PC-3 (cell line): ENCODE measurements at regions not wholly inside any gene's neighbourhood (a gene's known extent, or its start where the extent isn't known, plus 50 kb on each side); places are given as distances from the start of the nearest gene placed in this dataset.

Experiments
- ATAC-seq: fragments of 200-7000 bp; cut with Tn5 transposase; 2 replicates; pipeline ENCODE4 v1.9.1; 2020; ENCODE audit warnings: mild to moderate bottlenecking, moderate library complexity
- BruUV-seq: library from RNA; stranded (reverse); fragments of 400-500 nt; replicated peaks from 2 replicates; lab custom pipeline; 2021; lab: Mats Ljungman, UMichigan
- CTCF ChIA-PET: fragments of 300-600 bp; sonication (Branson Sonifier 250); formaldehyde crosslinking; loops from one replicate; lab custom pipeline; 2022; ENCODE audit warnings: antibody characterized with exemption; lab: Charles Lee
- POLR2A ChIA-PET: fragments of 300-600 bp; sonication (Branson Sonifier 250); formaldehyde crosslinking; loops from one replicate; lab custom pipeline; 2022; ENCODE audit warnings: antibody characterized with exemption; ENCODE audit not compliant: unreplicated experiment; lab: Charles Lee
- DNase-seq: peaks from one replicate; pipeline ENCODE4 v3.0.0-alpha.2; 2015
- H2AFZ ChIP-seq: fragments of 300-600 bp; sonication (generic); 2 replicates; pipeline ENCODE4 v1.6.0; 2016; ENCODE audit warnings: antibody characterized with exemption, low read length
- H3F3A ChIP-seq: fragments of 300-600 bp; sonication (generic); one replicate; pipeline ENCODE4 v1.6.0; 2017; ENCODE audit warnings: antibody characterized with exemption, low read length, control low read depth, mild to moderate bottlenecking; ENCODE audit not compliant: unreplicated experiment
- H3K27ac ChIP-seq: fragments of 300-600 bp; sonication (generic); 2 replicates; pipeline ENCODE4 v1.5.1; 2016; ENCODE audit warnings: mild to moderate bottlenecking, low read length
- H3K27me3 ChIP-seq: fragments of 300-600 bp; sonication (generic); 2 replicates; pipeline ENCODE4 v1.6.1; 2016; ENCODE audit warnings: low read length, mixed read lengths
- H3K36me3 ChIP-seq: fragments of 300-600 bp; sonication (generic); 2 replicates; pipeline ENCODE4 v1.6.1; 2016; ENCODE audit warnings: low read depth, mixed run types, low read length, mixed read lengths
- H3K4me1 ChIP-seq: fragments of 300-600 bp; sonication (generic); 2 replicates; pipeline ENCODE4 v1.5.1; 2016; ENCODE audit warnings: low read length; ENCODE audit not compliant: insufficient read depth
- H3K4me2 ChIP-seq: fragments of 300-600 bp; sonication (generic); 2 replicates; pipeline ENCODE4 v1.6.0; 2016; ENCODE audit warnings: low read length
- H3K4me3 ChIP-seq: fragments of 300-600 bp; sonication (generic); 2 replicates; pipeline ENCODE4 v1.5.1; 2016; ENCODE audit warnings: mild to moderate bottlenecking, low read length, mixed read lengths
- H3K79me2 ChIP-seq: fragments of 300-600 bp; sonication (generic); 2 replicates; pipeline ENCODE4 v1.6.1; 2017; ENCODE audit warnings: low read length, mixed read lengths
- H3K9ac ChIP-seq: fragments of 300-600 bp; sonication (generic); 2 replicates; pipeline ENCODE4 v1.6.0; 2016; ENCODE audit warnings: mild to moderate bottlenecking, low read length
- H3K9me2 ChIP-seq: fragments of 300-600 bp; sonication (generic); replicated peaks from 2 replicates; pipeline ENCODE4 v1.6.1; 2016; ENCODE audit warnings: mixed run types, low read length, mixed read lengths
- H3K9me3 ChIP-seq: fragments of 300-600 bp; sonication (generic); 2 replicates; pipeline ENCODE4 v1.6.1; 2016; ENCODE audit warnings: low read length, mixed read lengths
- H4K20me1 ChIP-seq: fragments of 300-600 bp; sonication (generic); 2 replicates; pipeline ENCODE4 v1.6.1; 2016; ENCODE audit warnings: low read length, mixed read lengths
- CTCF ChIP-seq: fragments of 300-600 bp; sonication (generic); conservative IDR thresholded peaks from 2 replicates; pipeline ENCODE4 v1.5.1; 2017; ENCODE audit warnings: antibody characterized with exemption, low read depth, mild to moderate bottlenecking, low read length
- EZH2 ChIP-seq: fragments of 300-600 bp; sonication (generic); IDR thresholded peaks from one replicate; pipeline ENCODE4 v1.6.1; 2017; ENCODE audit warnings: antibody characterized with exemption, mild to moderate bottlenecking, low read length; ENCODE audit not compliant: unreplicated experiment
- EZH2phosphoT487 ChIP-seq: fragments of 300-600 bp; sonication (generic); IDR thresholded peaks from 2 replicates; pipeline ENCODE4 v1.6.1; 2018; ENCODE audit warnings: mild to moderate bottlenecking, antibody characterized with exemption, low read length, borderline replicate concordance
- intact Hi-C: fragments of 100-400 bp; cut with micrococcal nuclease; formaldehyde crosslinking; loops from 2 replicates; pipeline ENCODE4 v1.9.0; 2023

GRCh38 chr3:187970106-187970505, 183.9 kb upstream of the LPP start:
- Histone ChIP-seq H3K27ac (no peak overlapping the region), H3F3A (no peaks in the 10 kb centered on the region), H3K79me2 (no peaks in the 10 kb centered on the region), H3K9ac (no peak overlapping the region), H3K4me3 (no peak overlapping the region), H3K4me1 (peaks cover 11% of the 10 kb centered on the region), H4K20me1 (no peaks in the 10 kb centered on the region), H3K9me2 (no peaks in the 10 kb centered on the region), H3K4me2 (no peak overlapping the region), H3K27me3 (no peaks in the 10 kb centered on the region), H3K9me3 (no peaks in the 10 kb centered on the region), H3K36me3 (no peaks in the 10 kb centered on the region), H2AFZ (no peak overlapping the region)
- ChIA-PET CTCF (no interaction called here), POLR2A (no interaction called here)
- DNase-seq, result no peak
- no peak for TF ChIP-seq EZH2
- TF ChIP-seq EZH2phosphoT487, result no peak
- TF ChIP-seq CTCF, result no peak
- intact Hi-C loops, result no loop called here
- no peak for ATAC-seq
- BruUV-seq, result no TSS peak

DNA sequence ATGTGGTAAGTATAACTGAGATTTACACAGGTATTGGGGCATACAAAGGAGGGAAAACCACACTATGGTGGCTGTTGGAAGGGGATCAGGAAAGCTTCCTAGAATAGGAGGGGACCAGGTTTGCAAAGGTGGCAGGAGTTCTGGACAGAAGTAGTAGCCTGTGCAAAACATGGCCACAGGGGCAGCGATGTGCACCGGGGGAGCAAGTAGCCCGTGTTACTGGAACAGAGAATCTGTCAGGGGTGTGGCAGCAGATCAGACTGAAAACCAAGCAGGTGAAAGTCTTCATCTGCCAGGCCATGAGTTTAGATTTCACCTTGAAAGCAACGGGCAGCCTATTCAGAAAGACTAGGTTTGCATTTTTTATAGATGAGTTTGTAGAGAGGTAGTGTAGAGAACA, 182.3 kb upstream of the LPP start:
- no peaks in the 10 kb centered on the region for H3K27me3 ChIP-seq
- CTCF ChIA-PET, result no interaction called here
- peak; percentile 19; the same call in 1 of the 2 replicates for ATAC-seq
- intact Hi-C loops, result no loop called here
- H4K20me1 ChIP-seq, result no peaks in the 10 kb centered on the region
- H2AFZ ChIP-seq, result no peak overlapping the region
- H3K9me2 ChIP-seq, result no peaks in the 10 kb centered on the region
- H3K9me3 ChIP-seq, result no peaks in the 10 kb centered on the region
- H3K79me2 ChIP-seq, result no peaks in the 10 kb centered on the region
- H3F3A ChIP-seq, result no peaks in the 10 kb centered on the region
- no peak overlapping the region for H3K27ac ChIP-seq
- H3K4me2 ChIP-seq, result no peak overlapping the region
- no peak overlapping the region for H3K9ac ChIP-seq
- TF ChIP-seq CTCF, result no peak
- TF ChIP-seq EZH2phosphoT487, result no peak
- TF ChIP-seq EZH2, result no peak
- no peak for DNase-seq
- no peaks in the 10 kb centered on the region for H3K36me3 ChIP-seq
- no peak overlapping the region for H3K4me3 ChIP-seq
- H3K4me1 ChIP-seq, result peaks cover 11% of the 10 kb centered on the region
- BruUV-seq, result no TSS peak
- POLR2A ChIA-PET, result no interaction called here

- H3K79me2 ChIP-seq, result no peaks in the 10 kb centered on the region
- H3F3A ChIP-seq, result no peaks in the 10 kb centered on the region
- ATAC-seq, result no peak
- no peak for DNase-seq
- H3K9ac ChIP-seq, result no peak overlapping the region
- TF ChIP-seq EZH2phosphoT487 (no peak), EZH2 (no peak), CTCF (no peak)
- no peak overlapping the region for H3K4me2 ChIP-seq
- no TSS peak for BruUV-seq
- ChIA-PET CTCF (no interaction called here), POLR2A (no interaction called here)
- no peaks in the 10 kb centered on the region for H3K9me3 ChIP-seq
- no peaks in the 10 kb centered on the region for H3K9me2 ChIP-seq
- no peaks in the 10 kb centered on the region for H3K36me3 ChIP-seq
- no peaks in the 10 kb centered on the region for H3K27me3 ChIP-seq
- peaks cover 11% of the 10 kb centered on the region for H3K4me1 ChIP-seq
- H4K20me1 ChIP-seq, result no peaks in the 10 kb centered on the region
- H3K27ac ChIP-seq, result no peak overlapping the region
- intact Hi-C loops, result no loop called here
- no peak overlapping the region for H2AFZ ChIP-seq
- H3K4me3 ChIP-seq, result no peak overlapping the region
Observed at GRCh38 chr3:187972454-187972853, 181.5 kb upstream of the LPP start.
